GM12801 (cell line): ENCODE measurements at regions not wholly inside any gene's neighbourhood (a gene's known extent, or its start where the extent isn't known, plus 50 kb on each side); places are given as distances from the start of the nearest gene placed in this dataset.

Source experiments
- CTCF ChIP-seq: IDR thresholded peaks from one replicate; pipeline ENCODE4 v1.5.1; 2011; ENCODE audit warnings: control low read depth; ENCODE audit not compliant: insufficient read length; ENCODE audit errors: extremely low read depth

- no peak for TF ChIP-seq CTCF
These were observed 180.4 kb downstream of the KATNAL1 start for GRCh38 chr13:30126903-30127428.

GRCh38 chr13:30125422-30126073 lies 181.8 kb downstream of the KATNAL1 start:
- TF ChIP-seq CTCF = no peak

- no peak for TF ChIP-seq CTCF
These were observed 183.1 kb downstream of the KATNAL1 start for GRCh38 chr13:30124131-30124768.

GRCh38 chr13:30123575-30123974 lies 183.8 kb downstream of the KATNAL1 start:
- TF ChIP-seq CTCF = no peak

GRCh38 chr13:30121666-30122065 lies 185.7 kb downstream of the KATNAL1 start:
- TF ChIP-seq CTCF = no peak

GRCh38 chr13:30121244-30121643 lies 186.1 kb downstream of the KATNAL1 start:
- no peak for TF ChIP-seq CTCF

- no peak for TF ChIP-seq CTCF
These were observed 187.1 kb downstream of the KATNAL1 start for GRCh38 chr13:30120133-30120822.
